K562 (cell line): ENCODE measurements at regions not wholly inside any gene's neighbourhood (a gene's known extent, or its start where the extent isn't known, plus 50 kb on each side); places are given as distances from the start of the nearest gene placed in this dataset.

ENCODE experiments used
- ATAC-seq: fragments of 200-7000 bp; cut with Tn5 transposase; 3 replicates; pipeline ENCODE4 v1.9.1; 2020; ENCODE audit warnings: moderate library complexity
- BruUV-seq: library from RNA; stranded (reverse); fragments of 400-500 nt; replicated peaks from 2 replicates; lab custom pipeline; 2021; lab: Mats Ljungman, UMichigan
- CTCF ChIA-PET: fragments of 300-600 bp; formaldehyde crosslinking; extraction: SDS; loops from one replicate; lab custom pipeline; 2021; ENCODE audit warnings: low intra/inter-chr PET ratio; lab: Yijun Ruan, JAX
- POLR2A ChIA-PET: fragments of 300-600, 350-650 bp; sonication (Branson Sonifier 250); formaldehyde crosslinking; extraction: SDS; loops from one replicate; lab custom pipeline; 2021; ENCODE audit warnings: antibody characterized with exemption, inconsistent platforms; lab: Yijun Ruan, JAX
- DNase-seq, 4 experiments: peaks; one replicate each; pipeline versions ENCODE4 v3.0.0 to v3.0.0-alpha.2; 2011 to 2018; ENCODE audit warnings: low spot score in 3 of 4, mixed read lengths in 3 of 4; ENCODE audit errors: extremely low read depth in 1 of 4
- FAIRE-seq: peaks from 2 replicates; lab custom pipeline; 2011; peaks lifted over from hg19 to GRCh38; lab: Jason Lieb, UNC
- H2AFZ ChIP-seq: 2 replicates; pipeline ENCODE4 v1.6.0; 2011; ENCODE audit warnings: low read depth, low read length, control low read depth, inconsistent platforms
- H3K27ac ChIP-seq: fragments of 200-600 bp; 3 replicates; pipeline ENCODE4 v1.8.0; 2011; ENCODE audit warnings: low read depth, mild to moderate bottlenecking, control low read depth, inconsistent platforms, low read length, moderate library complexity, mixed read lengths; ENCODE audit errors: extremely low read depth
- H3K27me3 ChIP-seq, 2 experiments: fragments of 300-600 bp in 1 of 2; 2 replicates in 1 of 2; 3 replicates in 1 of 2; pipeline versions ENCODE4 v1.6.0 to v1.8.0; 2011; ENCODE audit warnings: inconsistent platforms in 2 of 2, low read length in 2 of 2, mild to moderate bottlenecking in 1 of 2, mixed read lengths in 1 of 2, moderate library complexity in 1 of 2; ENCODE audit not compliant: control insufficient read depth in 2 of 2, insufficient read depth in 2 of 2
- H3K36me3 ChIP-seq: fragments of 300-600 bp; 3 replicates; pipeline ENCODE4 v1.8.0; 2011; ENCODE audit warnings: mild to moderate bottlenecking, low read length, inconsistent platforms; ENCODE audit not compliant: control insufficient read depth, insufficient read depth
- H3K4me1 ChIP-seq, 2 experiments: fragments of 200-600 bp in 1 of 2; replicated peaks in 1 of 2; 2 replicates in 1 of 2; 3 replicates in 1 of 2; pipeline versions ENCODE4 v1.5.1 to v1.8.0; 2011; ENCODE audit warnings: inconsistent platforms in 2 of 2, low read length in 2 of 2, mild to moderate bottlenecking in 1 of 2, mixed read lengths in 1 of 2, moderate library complexity in 1 of 2; ENCODE audit not compliant: control insufficient read depth in 2 of 2, insufficient read depth in 2 of 2
- H3K4me2 ChIP-seq: 2 replicates; pipeline ENCODE4 v1.6.1; 2011; ENCODE audit warnings: low read length, control low read depth, inconsistent platforms, mixed read lengths; ENCODE audit not compliant: insufficient read depth
- H3K4me3 ChIP-seq: fragments of 200-600 bp; sonication (generic), shearing (Covaris generic); 2 replicates; pipeline ENCODE4 v1.5.1; 2016; ENCODE audit warnings: control low read depth, inconsistent platforms
- H3K79me2 ChIP-seq: fragments of 200-600 bp; 3 replicates; pipeline ENCODE4 v1.8.0; 2011; ENCODE audit warnings: low read length, inconsistent platforms; ENCODE audit not compliant: control insufficient read depth, insufficient read depth
- H3K9ac ChIP-seq, 2 experiments: 2 replicates each; pipeline versions ENCODE4 v1.6.0 to v1.6.1; 2011; ENCODE audit warnings: low read depth in 2 of 2, low read length in 2 of 2, control low read depth in 1 of 2, inconsistent platforms in 1 of 2, mild to moderate bottlenecking in 1 of 2, mixed read lengths in 1 of 2; ENCODE audit not compliant: insufficient read depth in 1 of 2
- H3K9me1 ChIP-seq: one replicate; pipeline ENCODE4 v1.6.0; 2011; ENCODE audit warnings: inconsistent platforms, mild to moderate bottlenecking, low read length, moderate library complexity; ENCODE audit not compliant: control insufficient read depth, insufficient read depth
- H3K9me3 ChIP-seq: replicated peaks from 2 replicates; pipeline ENCODE4 v1.5.1; 2011; ENCODE audit warnings: low read depth, low read length, inconsistent platforms; ENCODE audit not compliant: control insufficient read depth, insufficient read depth
- H4K20me1 ChIP-seq: replicated peaks from 2 replicates; pipeline ENCODE4 v1.6.1; 2011; ENCODE audit warnings: low read length, inconsistent platforms, mixed read lengths; ENCODE audit not compliant: control insufficient read depth, insufficient read depth
- CC2D1A ChIP-seq: fragments of 450-650 bp; IDR thresholded peaks from 2 replicates; pipeline ENCODE4 v1.6.1; 2017; ENCODE audit warnings: mild to moderate bottlenecking
- DEAF1 ChIP-seq: fragments of 450-650 bp; formaldehyde crosslinking; IDR thresholded peaks from 2 replicates; pipeline ENCODE4 v1.4.0; 2020; ENCODE audit warnings: mild to moderate bottlenecking, moderate library complexity
- HCFC1 ChIP-seq: IDR thresholded peaks from 2 replicates; pipeline ENCODE4 v1.6.1; 2012; ENCODE audit warnings: low read depth, low read length, improper control_type of control experiment
- HIVEP1 ChIP-seq: fragments of 250-450 bp; sonication (Bioruptor Pico); IDR thresholded peaks from 2 replicates; pipeline ENCODE4 v1.4.0; 2020; ENCODE audit warnings: mild to moderate bottlenecking
- KDM4B ChIP-seq, 2 experiments: fragments of 450-650 bp in 1 of 2; sonication (generic) in 1 of 2; IDR thresholded peaks; 2 replicates each; pipeline ENCODE4 v1.6.1; 2016 to 2017; ENCODE audit warnings: borderline replicate concordance in 2 of 2, antibody characterized with exemption in 1 of 2, low read depth in 1 of 2, mild to moderate bottlenecking in 1 of 2
- LEF1 ChIP-seq: fragments of 450-650 bp; IDR thresholded peaks from 2 replicates; pipeline ENCODE4 v1.6.1; 2016; ENCODE audit warnings: mild to moderate bottlenecking
- NCOA6 ChIP-seq: fragments of 450-650 bp; IDR thresholded peaks from 2 replicates; pipeline ENCODE4 v1.6.1; 2017; ENCODE audit warnings: mild to moderate bottlenecking
- RBM17 ChIP-seq: fragments of 200-400 bp; formaldehyde crosslinking; IDR thresholded peaks from 2 replicates; pipeline ENCODE4 v1.6.1; 2017; ENCODE audit warnings: low read depth, mild to moderate bottlenecking, low read length, borderline replicate concordance
- SAFB2 ChIP-seq: fragments of 200-400 bp; formaldehyde crosslinking; IDR thresholded peaks from 2 replicates; pipeline ENCODE4 v1.6.1; 2018; ENCODE audit warnings: borderline replicate concordance, low read length, low read depth, moderate library complexity; ENCODE audit not compliant: severe bottlenecking
- TBL1XR1 ChIP-seq, 2 experiments: IDR thresholded peaks; 2 replicates each; pipeline ENCODE4 v1.6.1; 2012; ENCODE audit warnings: improper control_type of control experiment in 2 of 2, low read length in 2 of 2, mild to moderate bottlenecking in 1 of 2
- TCFL5 ChIP-seq: fragments of 250-450 bp; sonication (Bioruptor Pico); conservative IDR thresholded peaks from 2 replicates; pipeline ENCODE4 v1.6.1; 2021; ENCODE audit warnings: mild to moderate bottlenecking, moderate library complexity, matching md5 sums
- U2AF1 ChIP-seq: fragments of 200-400 bp; formaldehyde crosslinking; optimal IDR thresholded peaks from 2 replicates; pipeline ENCODE3; 2017; ENCODE audit warnings: mild to moderate bottlenecking, low read depth, low read length, moderate library complexity
- ZNF263 ChIP-seq: sonication (generic); formaldehyde crosslinking; IDR thresholded peaks from 2 replicates; pipeline ENCODE4 v1.8.0; 2022; ENCODE audit warnings: mild to moderate bottlenecking, missing genetic modification reagents, borderline replicate concordance
- ZNF445 ChIP-seq: fragments of 250-450 bp; sonication (Bioruptor Pico); IDR thresholded peaks from 2 replicates; pipeline ENCODE4 v1.4.0; 2020; ENCODE audit warnings: low read depth, mild to moderate bottlenecking, moderate library complexity
- ZNF780A ChIP-seq: fragments of 250-450 bp; sonication (Bioruptor Pico); IDR thresholded peaks from 2 replicates; pipeline ENCODE4 v1.5.0; 2021; ENCODE audit warnings: mild to moderate bottlenecking
- WGBS: fragments of 100-300 bp; shearing (Covaris generic); methylation state at CpG from one replicate; pipeline ENCODE4 v1.1.6; 2016; ENCODE audit warnings: low coverage, mixed read lengths; ENCODE audit not compliant: insufficient coverage; ENCODE audit errors: missing lambda C conversion rate; 5-methylcytosine and 5-hydroxymethylcytosine counted together
- in situ Hi-C: fragments of 300-500 bp; cut with MboI; formaldehyde crosslinking; loops from 4 replicates; pipeline ENCODE4 v1.15.0; 2018; ENCODE audit warnings: inconsistent platforms, mixed read lengths
- intact Hi-C: fragments of 100-400 bp; cut with micrococcal nuclease; formaldehyde crosslinking; loops from 2 replicates; pipeline ENCODE4 v1.14.2; 2022

DNA sequence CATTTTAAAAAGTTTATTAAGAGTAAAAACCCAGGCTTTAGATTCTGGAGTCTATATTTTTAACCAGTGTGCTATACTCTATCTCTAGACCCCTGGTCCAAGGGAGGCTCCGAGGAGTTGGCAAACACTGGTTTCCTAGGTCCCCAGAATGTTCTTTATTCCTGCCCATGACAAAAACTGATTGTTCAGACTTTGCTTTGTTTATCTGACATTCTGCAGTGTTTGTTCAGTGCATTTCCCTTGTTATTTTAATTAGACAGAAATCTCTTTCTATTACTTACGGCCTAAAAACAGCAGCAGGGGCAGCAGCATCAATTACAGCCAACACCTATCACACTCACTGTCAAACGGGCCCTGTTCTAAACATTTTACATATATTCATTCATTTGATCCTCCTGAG lies 2011.6 kb upstream of the WWC1 start:
- no peaks in the 10 kb centered on the region for H3K36me3 ChIP-seq
- no peak overlapping the region for H3K4me3 ChIP-seq
- H3K4me2 ChIP-seq: no peak overlapping the region
- CTCF ChIA-PET: no interaction called here
- H3K9me3 ChIP-seq: no peaks in the 10 kb centered on the region
- FAIRE-seq (no peak), ATAC-seq (no peak), DNase-seq (no peak)
- POLR2A ChIA-PET: no interaction called here
- WGBS: 0% methylated on average over 3 of the region's 3 CpGs
- H3K4me1 ChIP-seq: no peaks in the 10 kb centered on the region
- TF ChIP-seq HCFC1 (no peak), CC2D1A (no peak), HIVEP1 (CRISPR knock-in tag) (no peak)
- H3K27ac ChIP-seq: no peak overlapping the region
- H3K27me3 ChIP-seq: no peaks in the 10 kb centered on the region
- H3K79me2 ChIP-seq: no peaks in the 10 kb centered on the region
- intact Hi-C loops: no loop called here
- H2AFZ ChIP-seq: no peak overlapping the region
- in situ Hi-C loops: no loop called here
- no peaks in the 10 kb centered on the region for H4K20me1 ChIP-seq
- H3K9me1 ChIP-seq: no peaks in the 10 kb centered on the region
- no peak overlapping the region for H3K9ac ChIP-seq
- no TSS peak for BruUV-seq

GRCh38 chr5:166281433-166281832 lies 2010.0 kb upstream of the WWC1 start:
- Histone ChIP-seq H3K79me2 (no peaks in the 10 kb centered on the region), H3K9me1 (no peaks in the 10 kb centered on the region), H3K4me1 (no peaks in the 10 kb centered on the region), H3K4me3 (no peak overlapping the region), H3K27ac (no peak overlapping the region), H2AFZ (no peak overlapping the region), H3K9ac (no peak overlapping the region), H3K9me3 (no peaks in the 10 kb centered on the region), H3K27me3 (no peaks in the 10 kb centered on the region), H3K4me2 (no peak overlapping the region), H4K20me1 (no peaks in the 10 kb centered on the region), H3K36me3 (no peaks in the 10 kb centered on the region)
- ATAC-seq: no peak
- 0% methylated on average over 2 of the region's 2 CpGs for WGBS
- no TSS peak for BruUV-seq
- ChIA-PET POLR2A (no interaction called here), CTCF (no interaction called here)
- in situ Hi-C loops (no loop called here), intact Hi-C loops (no loop called here)
- no peak for DNase-seq
- no peak for FAIRE-seq
- TF ChIP-seq LEF1 (no peak), TBL1XR1 (IDR thresholded peaks at IDR 0.05; ENCODE audit: low read length in 2 of 2) (no peak), KDM4B (IDR thresholded peaks at IDR 0.05; ENCODE audit: borderline replicate concordance in 2 of 2, low read depth in 1 of 2) (no peak), RBM17 (no peak), ZNF445 (no peak), SAFB2 (no peak), TCFL5 (no peak), ZNF263 (CRISPR knock-in tag) (no peak), ZNF780A (no peak), DEAF1 (CRISPR knock-in tag) (no peak), U2AF1 (no peak), NCOA6 (no peak)
